ENCODE measurements at regions not wholly inside any gene's neighbourhood (a gene's known extent, or its start where the extent isn't known, plus 50 kb on each side); places are given as distances from the start of the nearest gene placed in this dataset.

DNA sequence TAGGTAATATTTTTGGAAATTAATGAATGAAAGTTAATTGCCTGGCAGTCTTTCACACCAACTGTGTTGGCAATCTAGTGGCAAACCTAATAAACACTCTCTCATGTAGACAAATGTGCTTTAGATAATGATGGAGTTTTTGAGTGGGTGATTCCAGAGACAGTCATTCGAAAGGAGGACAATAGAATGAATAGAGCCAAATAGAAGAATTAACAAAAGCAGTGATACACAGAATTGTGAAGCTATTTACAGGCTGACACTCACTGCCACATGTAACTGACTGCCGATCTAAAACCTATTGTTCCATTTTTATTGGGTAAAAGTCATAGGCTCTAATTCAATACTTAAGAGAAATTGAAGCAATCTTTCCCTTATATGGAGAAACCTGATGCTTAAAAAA lies 338.5 kb downstream of the PCDH7 start:
- TF ChIP-seq CTCF (IDR thresholded peaks at IDR 0.05), result no peak
- TF ChIP-seq TCF7L2 (IDR thresholded peaks at IDR 0.05; ENCODE audit: low read depth, low read length), result no peak
- TF ChIP-seq REST (IDR thresholded peaks at IDR 0.05; ENCODE audit: insufficient read depth in 1 of 2, low read depth in 2 of 2, low read length in 1 of 2), result no peak
- no peak for TF ChIP-seq POLR2AphosphoS5 (IDR thresholded peaks at IDR 0.05; ENCODE audit: low read depth, low read length)
- no peak for TF ChIP-seq SIN3A (IDR thresholded peaks at IDR 0.05; ENCODE audit: borderline replicate concordance, insufficient read depth, low read depth, low read length)

Data from Panc1 (cell line).